PC-3 (cell line): ENCODE measurements at regions not wholly inside any gene's neighbourhood (a gene's known extent, or its start where the extent isn't known, plus 50 kb on each side); places are given as distances from the start of the nearest gene placed in this dataset.

Experiments used
- CTCF ChIP-seq: fragments of 300-600 bp; sonication (generic); conservative IDR thresholded peaks from 2 replicates; pipeline ENCODE4 v1.5.1; 2017; ENCODE audit warnings: antibody characterized with exemption, low read depth, mild to moderate bottlenecking, low read length
- EZH2 ChIP-seq: fragments of 300-600 bp; sonication (generic); IDR thresholded peaks from one replicate; pipeline ENCODE4 v1.6.1; 2017; ENCODE audit warnings: antibody characterized with exemption, mild to moderate bottlenecking, low read length; ENCODE audit not compliant: unreplicated experiment
- EZH2phosphoT487 ChIP-seq: fragments of 300-600 bp; sonication (generic); IDR thresholded peaks from 2 replicates; pipeline ENCODE4 v1.6.1; 2018; ENCODE audit warnings: mild to moderate bottlenecking, antibody characterized with exemption, low read length, borderline replicate concordance

- TF ChIP-seq EZH2 = no peak
- TF ChIP-seq CTCF = no peak
- TF ChIP-seq EZH2phosphoT487 = no peak
These were observed 116.8 kb upstream of the FGF3 start for GRCh38 chr11:69935941-69936505.
